HepG2 (cell line): ENCODE measurements at regions not wholly inside any gene's neighbourhood (a gene's known extent, or its start where the extent isn't known, plus 50 kb on each side); places are given as distances from the start of the nearest gene placed in this dataset.

Experiments used
- CTCF ChIP-seq: sonication (generic); formaldehyde crosslinking; IDR thresholded peaks from 2 replicates; pipeline ENCODE4 v1.5.0; 2020; ENCODE audit warnings: mild to moderate bottlenecking, missing genetic modification reagents, moderate library complexity
- EZH2 ChIP-seq: conservative IDR thresholded peaks from 2 replicates; pipeline ENCODE4 v1.6.1; 2012; ENCODE audit warnings: mild to moderate bottlenecking, low read depth, low read length, moderate library complexity
- GABPA ChIP-seq, 2 experiments: IDR thresholded peaks; 2 replicates each; pipeline ENCODE4 v1.6.1; 2011 to 2016; ENCODE audit warnings: low read depth in 2 of 2, low read length in 1 of 2, missing biosample characterization in 1 of 2, missing genetic modification characterization in 1 of 2
- HNRNPH1 ChIP-seq: fragments of 200-400 bp; formaldehyde crosslinking; optimal IDR thresholded peaks from 2 replicates; pipeline ENCODE3; 2017; ENCODE audit warnings: mild to moderate bottlenecking, low read depth, low read length
- MYC ChIP-seq: sonication (generic); formaldehyde crosslinking; IDR thresholded peaks from 2 replicates; pipeline ENCODE4 v1.9.0; 2021; ENCODE audit warnings: missing genetic modification reagents, borderline replicate concordance
- POLR2A ChIP-seq, 2 experiments: IDR thresholded peaks; 2 replicates each; pipeline ENCODE4 v1.6.1; 2011; ENCODE audit warnings: low read depth in 2 of 2, low read length in 2 of 2, mild to moderate bottlenecking in 1 of 2, moderate library complexity in 1 of 2; ENCODE audit not compliant: insufficient read depth in 1 of 2
- POLR2AphosphoS5 ChIP-seq: IDR thresholded peaks from 2 replicates; pipeline ENCODE4 v1.6.1; 2012; ENCODE audit warnings: low read depth, low read length
- PRPF4 ChIP-seq: fragments of 200-400 bp; formaldehyde crosslinking; IDR thresholded peaks from 2 replicates; pipeline ENCODE4 v1.6.1; 2016; ENCODE audit warnings: low read length, low read depth; ENCODE audit not compliant: poor library complexity, severe bottlenecking
- RNF2 ChIP-seq: fragments of 450-650 bp; conservative IDR thresholded peaks from 2 replicates; pipeline ENCODE4 v1.6.1; 2016; ENCODE audit warnings: low read depth
- TOE1 ChIP-seq: sonication (generic); formaldehyde crosslinking; IDR thresholded peaks from 2 replicates; pipeline ENCODE4 v1.4.0; 2020; ENCODE audit warnings: mild to moderate bottlenecking, missing genetic modification reagents
- ZNF609 ChIP-seq: sonication (generic); formaldehyde crosslinking; IDR thresholded peaks from 2 replicates; pipeline ENCODE4 v1.4.0; 2020; ENCODE audit warnings: mild to moderate bottlenecking, missing genetic modification reagents, borderline replicate concordance
- TF ChIP-seq, protein P1 (sequence below): sonication (generic); formaldehyde crosslinking; IDR thresholded peaks from 2 replicates; pipeline ENCODE4 v1.4.0; 2020; ENCODE audit warnings: missing genetic modification reagents

DNA sequence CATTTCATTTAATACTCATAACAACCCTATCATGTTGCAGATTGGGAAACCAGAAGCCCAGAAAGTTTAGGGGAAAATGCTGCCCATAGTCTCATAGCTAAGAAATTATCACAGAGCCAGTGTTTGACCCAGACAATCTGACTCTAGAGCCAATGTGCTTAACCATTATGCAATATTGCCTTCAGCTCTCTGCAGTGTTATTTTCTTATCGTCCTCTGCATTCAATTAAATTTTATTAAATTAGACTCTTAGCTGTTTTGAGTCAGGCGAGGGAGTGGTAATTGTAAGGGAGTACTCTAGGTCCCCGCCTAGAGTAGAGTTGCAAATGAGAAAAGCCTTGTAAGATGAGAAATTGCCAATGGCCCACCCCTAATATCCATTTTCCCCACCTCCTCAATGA lies 191.1 kb downstream of the TTLL7 start:
- no peak for TF ChIP-seq TOE1 (CRISPR knock-in tag)
- TF ChIP-seq CTCF (CRISPR knock-in tag), result no peak
- TF ChIP-seq RNF2, result no peak
- TF ChIP-seq GABPA (IDR thresholded peaks at IDR 0.05; ENCODE audit: low read depth, low read length), result no peak
- TF ChIP-seq GABPA (CRISPR knock-in tag; IDR thresholded peaks at IDR 0.05; ENCODE audit: low read depth), result no peak
- TF ChIP-seq EZH2, result no peak
- no peak for TF ChIP-seq HNRNPH1
- TF ChIP-seq ZNF609 (CRISPR knock-in tag), result no peak
- TF ChIP-seq POLR2A (IDR thresholded peaks at IDR 0.05; ENCODE audit: insufficient read depth in 1 of 2, low read depth in 2 of 2, low read length in 2 of 2), result no peak
- TF ChIP-seq, protein P1, sequence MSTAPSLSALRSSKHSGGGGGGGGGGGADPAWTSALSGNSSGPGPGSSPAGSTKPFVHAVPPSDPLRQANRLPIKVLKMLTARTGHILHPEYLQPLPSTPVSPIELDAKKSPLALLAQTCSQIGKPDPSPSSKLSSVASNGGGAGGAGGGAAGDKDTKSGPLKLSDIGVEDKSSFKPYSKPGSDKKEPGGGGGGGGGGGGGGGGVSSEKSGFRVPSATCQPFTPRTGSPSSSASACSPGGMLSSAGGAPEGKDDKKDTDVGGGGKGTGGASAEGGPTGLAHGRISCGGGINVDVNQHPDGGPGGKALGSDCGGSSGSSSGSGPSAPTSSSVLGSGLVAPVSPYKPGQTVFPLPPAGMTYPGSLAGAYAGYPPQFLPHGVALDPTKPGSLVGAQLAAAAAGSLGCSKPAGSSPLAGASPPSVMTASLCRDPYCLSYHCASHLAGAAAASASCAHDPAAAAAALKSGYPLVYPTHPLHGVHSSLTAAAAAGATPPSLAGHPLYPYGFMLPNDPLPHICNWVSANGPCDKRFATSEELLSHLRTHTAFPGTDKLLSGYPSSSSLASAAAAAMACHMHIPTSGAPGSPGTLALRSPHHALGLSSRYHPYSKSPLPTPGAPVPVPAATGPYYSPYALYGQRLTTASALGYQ (CRISPR knock-in tag), result no peak
- no peak for TF ChIP-seq POLR2AphosphoS5
- no peak for TF ChIP-seq PRPF4
- no peak for TF ChIP-seq MYC (CRISPR knock-in tag)
